GM11168 (cell line): ENCODE measurements at regions not wholly inside any gene's neighbourhood (a gene's known extent, or its start where the extent isn't known, plus 50 kb on each side); places are given as distances from the start of the nearest gene placed in this dataset.

Experiments
- in situ Hi-C: fragments of 300-500 bp; cut with MboI; formaldehyde crosslinking; loops from one replicate; pipeline ENCODE4 v1.12.0; 2022; ENCODE audit warnings: low sequenced_read_pairs; ENCODE audit not compliant: unreplicated experiment

DNA sequence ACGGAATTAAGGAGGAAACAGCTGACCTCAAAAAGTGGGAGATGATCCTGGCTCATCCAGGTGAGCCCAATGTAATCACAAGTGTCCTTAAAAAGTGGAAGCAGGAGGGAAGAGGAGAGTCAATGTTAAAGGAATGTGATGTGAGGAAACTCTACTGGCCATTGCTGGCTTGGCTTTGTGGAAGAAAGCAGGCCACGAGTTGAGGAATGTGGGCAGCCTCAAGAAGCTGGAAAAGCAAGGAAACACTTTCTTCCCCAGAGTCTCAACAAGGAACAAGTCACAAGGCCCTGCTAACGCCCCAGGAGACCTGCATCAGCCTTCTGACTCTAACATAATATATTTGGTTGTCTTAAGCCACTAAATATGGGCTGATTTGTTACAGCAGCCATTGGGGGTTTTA lies 252.8 kb downstream of the PSAT1 start:
- in situ Hi-C loops = no loop called here

DNA sequence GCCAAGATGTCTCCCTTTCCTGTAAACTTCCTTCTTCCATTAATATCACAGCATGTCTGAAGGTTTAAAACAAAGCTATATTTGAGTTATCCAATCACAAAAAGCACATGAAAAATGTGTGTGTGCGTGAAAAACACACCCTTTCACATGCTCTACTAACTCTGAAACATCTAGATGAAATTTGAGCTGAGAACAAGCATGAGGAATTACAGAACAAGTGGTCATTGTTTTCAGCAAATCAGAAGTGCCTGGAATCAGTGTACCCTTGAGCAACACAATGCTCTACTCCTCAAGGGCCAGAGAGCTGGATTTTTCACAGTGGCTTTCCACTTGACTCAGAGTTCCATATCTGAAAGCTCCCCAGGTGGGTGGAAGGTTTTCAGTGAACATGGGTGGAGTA lies 255.9 kb downstream of the PSAT1 start:
- in situ Hi-C loops = no loop called here

DNA sequence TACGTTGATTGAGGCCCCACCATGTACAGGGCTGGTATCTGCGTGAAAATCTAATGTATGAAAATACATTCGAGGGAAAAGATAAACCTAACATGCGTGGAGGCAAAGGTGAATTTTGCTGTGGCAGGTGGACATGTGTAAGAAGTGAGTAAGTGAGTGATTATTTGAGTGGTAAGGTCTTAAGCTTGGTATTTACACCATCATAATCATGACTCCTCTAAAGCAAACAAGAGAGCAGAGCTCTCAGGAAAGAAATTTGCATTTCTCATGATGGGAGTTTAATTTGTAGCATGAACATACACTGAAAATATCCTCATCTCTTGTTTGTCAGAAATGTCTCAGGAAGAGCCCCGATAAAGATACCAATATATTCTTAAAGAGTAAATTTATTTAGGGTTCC lies 260.6 kb downstream of the PSAT1 start:
- in situ Hi-C loops = no loop called here

DNA sequence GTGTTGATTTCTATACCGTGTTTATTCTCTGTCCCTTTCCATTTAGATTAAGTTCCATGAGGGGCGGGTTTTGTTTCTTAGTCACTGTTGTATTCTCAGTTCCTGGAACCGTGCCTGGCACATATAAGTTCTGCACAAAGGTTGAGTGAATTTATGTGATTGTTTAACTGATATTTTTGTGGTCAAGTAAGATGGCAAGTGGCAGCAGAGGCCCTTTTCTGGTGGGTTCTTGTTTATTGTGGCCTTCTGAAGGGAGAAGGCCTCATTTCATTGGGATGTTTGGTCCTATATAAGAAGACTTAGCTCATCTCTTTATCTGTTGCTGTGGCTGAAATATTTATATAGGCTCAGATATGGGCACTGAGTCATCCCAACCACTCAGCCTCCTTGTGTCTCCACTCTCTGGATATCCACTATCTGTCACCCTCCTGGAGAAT lies 262.5 kb downstream of the PSAT1 start:
- in situ Hi-C loops = no loop called here

DNA sequence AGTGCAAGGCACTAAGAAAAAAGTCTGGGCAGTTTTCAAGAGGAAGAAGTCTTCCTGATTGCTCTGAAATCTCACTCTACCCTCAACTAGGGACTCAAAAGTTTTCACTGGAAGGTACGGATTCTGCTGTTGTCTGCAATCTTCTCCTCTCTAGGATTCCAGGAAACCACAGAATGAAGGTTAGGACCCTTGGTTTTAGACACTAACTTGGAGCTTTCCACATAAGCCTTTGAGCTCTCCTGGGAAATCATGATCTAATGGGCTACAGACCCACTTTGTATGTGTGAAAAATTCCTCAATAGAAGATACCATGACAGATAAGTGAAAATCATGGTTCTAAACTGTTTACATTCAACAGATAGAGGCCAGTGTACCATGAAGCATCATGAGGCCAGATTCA lies 265.1 kb downstream of the PSAT1 start:
- in situ Hi-C loops = no loop called here

DNA sequence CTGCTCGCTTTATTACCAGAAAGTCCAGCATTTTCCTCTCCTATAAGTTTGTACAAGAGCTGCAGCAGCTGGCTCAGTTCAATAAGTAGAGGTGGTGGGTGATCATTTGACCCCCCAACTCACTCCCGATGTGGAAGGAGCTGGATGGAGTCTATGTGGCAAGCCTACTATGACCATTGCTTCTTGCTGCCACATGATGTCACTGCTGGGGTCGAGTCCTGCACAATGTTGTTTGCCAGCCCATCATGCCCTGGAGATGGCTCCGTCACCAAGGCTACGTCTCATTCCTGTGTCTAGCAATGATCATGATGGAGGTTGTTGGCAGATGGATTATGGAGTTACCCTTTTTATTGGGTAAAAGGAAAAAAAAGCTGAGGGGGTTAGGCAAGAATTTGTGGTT lies 266.3 kb downstream of the PSAT1 start:
- in situ Hi-C loops = no loop called here

DNA sequence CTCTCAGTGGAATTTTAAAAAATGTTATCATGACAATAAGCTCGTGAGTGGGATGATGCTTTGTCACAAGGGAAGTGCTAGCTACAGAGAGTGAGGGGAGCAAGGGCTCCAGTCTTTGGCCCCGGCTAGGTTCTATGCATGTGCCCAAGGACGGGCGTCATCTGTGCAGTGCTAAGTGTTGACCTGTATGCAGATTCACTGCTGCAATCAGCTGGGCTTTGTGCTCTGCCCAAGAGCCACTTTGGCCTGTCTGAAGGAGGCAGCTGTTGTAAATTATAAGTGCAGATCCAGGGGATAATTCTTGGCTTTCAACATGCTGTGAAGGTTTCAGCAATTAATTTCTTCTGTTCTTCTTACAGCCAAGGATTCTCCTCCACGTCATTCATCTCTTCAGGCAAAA lies 268.6 kb downstream of the PSAT1 start:
- in situ Hi-C loops = no loop called here

DNA sequence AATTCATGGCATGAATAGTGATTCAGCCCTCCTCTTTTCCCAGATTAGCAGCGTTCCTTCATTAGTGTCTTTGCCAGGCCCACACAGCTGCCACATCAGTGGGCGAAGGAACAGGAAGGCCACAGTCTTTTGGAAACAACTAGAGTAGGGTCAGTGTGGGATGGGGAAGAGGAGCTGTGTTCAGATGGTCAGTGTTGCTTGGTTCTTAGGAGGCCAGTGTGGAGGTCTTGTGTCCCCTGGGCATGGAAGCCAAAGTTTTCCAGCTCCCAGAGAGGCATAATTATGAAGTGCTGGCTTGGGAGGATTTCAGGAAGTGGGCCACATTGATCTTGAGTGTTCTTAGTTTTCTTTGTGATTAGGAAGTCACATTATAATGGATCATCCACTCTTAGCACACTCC lies 269.6 kb downstream of the PSAT1 start:
- in situ Hi-C loops = no loop called here

DNA sequence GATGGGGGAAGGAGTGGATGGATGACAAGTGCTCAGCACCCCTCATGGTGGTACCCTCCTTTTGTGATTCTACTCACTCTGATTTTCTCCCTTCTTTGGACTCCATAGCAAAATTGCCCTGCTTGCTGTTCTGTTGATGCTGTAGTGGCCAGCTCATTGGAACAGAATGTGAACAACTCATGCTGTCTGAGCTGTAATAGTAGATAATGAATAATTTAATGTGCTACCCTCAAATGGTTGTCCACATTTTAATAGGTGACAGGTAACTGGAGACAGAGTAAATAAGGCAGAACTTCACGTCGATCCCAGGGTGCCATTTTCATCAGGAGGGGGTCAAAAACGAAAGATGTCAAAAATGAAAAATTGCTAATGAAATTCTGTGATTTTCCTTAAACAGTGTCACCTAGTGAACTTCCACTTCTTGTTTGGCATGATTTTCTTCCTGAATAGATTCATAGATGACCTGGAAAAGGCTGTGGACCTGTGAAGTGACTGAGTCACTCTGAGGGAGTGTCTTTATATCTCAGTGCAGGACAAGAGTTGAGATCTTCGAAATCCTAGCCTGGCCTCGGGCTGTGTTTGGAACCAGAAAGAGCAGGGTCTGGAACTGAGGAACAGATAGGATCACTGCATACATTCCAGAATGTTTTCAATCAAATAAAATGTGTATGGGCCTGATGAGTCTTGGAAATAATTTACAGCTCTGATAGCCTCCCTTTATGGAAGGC lies 270.2 kb downstream of the PSAT1 start:
- in situ Hi-C loops = no loop called here

DNA sequence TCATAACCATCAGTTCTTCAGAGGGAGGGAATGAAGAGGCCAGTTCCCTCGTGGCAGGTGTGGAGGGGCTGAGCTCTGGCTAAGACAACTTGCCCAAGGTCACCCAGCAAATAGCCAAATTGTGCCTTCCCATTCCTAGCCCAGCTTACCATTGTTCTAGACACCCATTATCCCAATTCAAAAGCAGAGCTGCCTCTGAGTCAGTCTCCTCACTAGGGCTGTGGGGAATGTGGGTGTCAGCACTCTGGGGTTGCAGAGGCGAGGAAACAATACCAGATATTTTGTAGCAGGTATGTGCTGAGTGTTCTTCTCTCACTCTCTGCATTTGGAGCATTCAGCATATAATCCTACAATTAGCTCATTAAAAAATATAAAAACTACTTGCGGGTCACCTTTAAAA lies 270.8 kb downstream of the PSAT1 start:
- in situ Hi-C loops = no loop called here

DNA sequence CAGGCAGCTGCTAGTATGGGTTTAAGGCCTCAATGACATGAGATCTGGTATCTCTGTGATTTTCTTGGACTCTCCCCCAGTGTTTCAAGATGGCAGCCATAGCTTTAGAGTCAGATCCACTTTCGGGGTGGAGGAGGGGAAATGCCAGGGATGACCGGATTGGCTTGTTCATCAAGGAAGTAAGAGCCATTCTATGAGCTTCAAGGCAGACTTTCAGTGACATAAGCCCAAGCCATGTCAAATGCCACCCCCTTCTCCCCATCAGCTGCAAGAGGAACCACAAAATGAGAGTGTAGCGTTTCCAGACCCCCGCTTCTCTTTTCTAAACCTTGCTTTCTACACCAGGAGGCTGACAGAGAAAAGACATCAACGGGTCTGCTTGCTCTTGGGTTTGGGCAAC lies 271.8 kb downstream of the PSAT1 start:
- in situ Hi-C loops = no loop called here

DNA sequence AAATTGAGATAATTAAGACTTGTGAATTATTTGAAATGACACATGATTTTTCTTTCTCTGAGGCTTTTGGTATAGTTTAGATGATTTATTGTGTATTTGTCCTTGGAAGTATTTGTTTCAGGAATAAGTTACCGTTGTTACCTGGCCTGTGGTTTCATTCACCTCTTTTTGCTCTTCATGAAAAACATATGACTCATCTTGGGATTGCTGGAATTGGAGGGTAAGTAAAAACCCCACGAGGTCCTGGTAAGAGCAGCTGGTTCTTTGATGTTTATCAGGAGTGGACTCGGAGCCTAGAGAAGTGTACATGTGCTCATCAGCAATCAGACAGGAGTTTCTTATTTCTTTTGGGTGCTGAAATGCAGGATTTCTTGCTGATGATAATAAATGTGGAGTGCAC lies 275.3 kb downstream of the PSAT1 start:
- in situ Hi-C loops = no loop called here

DNA sequence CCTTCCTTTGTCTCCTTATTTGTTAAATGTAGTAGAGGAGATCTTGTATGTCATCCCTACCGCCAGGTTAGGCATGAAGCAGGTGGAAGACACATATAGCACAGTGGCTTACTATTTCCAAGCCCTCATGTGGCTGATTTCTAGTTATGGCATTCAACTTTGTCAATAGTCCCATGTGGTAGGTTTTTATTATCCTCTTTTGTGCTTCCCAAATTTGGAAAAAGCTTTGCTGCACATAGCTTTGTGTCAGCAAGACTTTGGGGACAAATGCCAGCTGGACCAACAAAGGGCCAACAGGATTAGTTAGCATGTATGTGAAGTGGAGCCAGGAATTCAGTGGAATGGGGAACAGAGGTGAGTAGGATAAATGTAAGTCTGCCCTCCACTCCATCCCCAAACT lies 276.3 kb downstream of the PSAT1 start:
- in situ Hi-C loops = no loop called here

DNA sequence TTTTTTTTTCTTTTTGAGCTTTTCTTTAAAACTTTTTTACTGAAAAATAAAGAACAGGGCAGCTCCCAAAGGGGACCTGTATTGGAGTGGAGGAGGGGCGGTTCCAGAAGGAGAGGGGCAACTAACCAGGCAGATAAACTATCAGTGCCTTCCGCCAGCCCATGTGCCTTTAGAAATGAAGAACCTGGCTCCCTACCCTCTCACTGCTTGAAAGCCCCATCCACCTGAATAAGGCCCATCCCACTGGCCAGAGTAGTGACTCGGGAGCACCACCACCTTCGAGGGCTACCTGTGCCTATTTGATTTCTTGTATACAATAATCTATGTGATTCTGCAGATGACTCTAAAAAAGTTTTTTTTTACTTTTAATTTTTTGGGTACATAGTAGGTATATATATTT lies 276.7 kb downstream of the PSAT1 start:
- in situ Hi-C loops = no loop called here

DNA sequence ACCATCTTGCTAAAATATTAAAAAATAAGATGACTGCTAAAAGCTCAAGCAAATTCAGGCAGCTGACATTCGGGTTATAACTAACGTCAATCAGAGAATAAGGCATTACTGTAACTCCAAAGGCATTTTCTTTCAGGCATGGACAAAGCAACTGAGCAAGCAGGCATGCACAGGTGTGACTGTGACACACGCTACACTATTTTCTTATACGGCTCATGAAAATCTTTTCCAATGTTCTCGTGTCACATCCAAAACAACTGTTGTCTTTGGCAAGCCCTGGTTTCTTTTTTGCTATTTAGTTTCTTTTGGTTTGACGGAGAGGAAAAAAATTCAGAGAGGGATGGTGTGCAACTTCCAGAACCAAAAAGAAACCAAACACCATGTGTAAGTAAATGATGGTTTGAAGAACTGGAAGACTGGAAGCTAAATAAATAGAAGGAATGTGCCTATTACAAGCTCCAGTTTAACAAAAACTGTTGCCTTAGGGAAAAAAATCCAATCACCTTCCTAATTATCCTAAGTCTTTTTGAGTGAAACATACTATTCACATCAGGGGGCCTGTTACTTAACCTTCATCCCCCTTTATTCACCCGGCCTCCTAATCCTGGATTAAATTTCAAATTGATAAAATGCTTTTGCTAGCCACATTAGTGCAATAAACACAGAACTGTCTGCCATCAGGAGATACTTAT lies 277.6 kb downstream of the PSAT1 start:
- in situ Hi-C loops = loop anchor here (25.0 kb wide), 1 partner anchor 1462 kb away; no protein-coding TSS in a partner anchor

DNA sequence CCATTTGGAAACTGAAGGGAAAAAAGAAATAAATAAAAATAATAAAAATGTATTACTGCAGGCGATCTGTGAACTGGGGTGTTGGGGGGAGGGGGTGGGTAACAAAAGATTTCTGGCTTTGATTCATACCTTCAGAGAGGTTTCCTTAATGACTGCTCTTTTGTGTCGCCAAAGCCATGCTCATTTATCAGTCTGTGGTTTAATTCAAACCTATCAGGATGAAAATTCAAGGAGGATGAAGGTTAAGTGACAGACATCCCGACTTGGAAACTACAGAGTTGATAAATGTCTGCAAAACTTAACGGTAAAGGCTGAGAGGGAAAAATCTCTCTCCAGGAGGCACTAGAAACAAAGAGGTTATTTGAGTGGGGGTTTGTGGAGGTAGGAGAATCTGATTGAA lies 278.2 kb downstream of the PSAT1 start:
- in situ Hi-C loops = loop anchor here (25.0 kb wide), 1 partner anchor 1463 kb away; no protein-coding TSS in a partner anchor

DNA sequence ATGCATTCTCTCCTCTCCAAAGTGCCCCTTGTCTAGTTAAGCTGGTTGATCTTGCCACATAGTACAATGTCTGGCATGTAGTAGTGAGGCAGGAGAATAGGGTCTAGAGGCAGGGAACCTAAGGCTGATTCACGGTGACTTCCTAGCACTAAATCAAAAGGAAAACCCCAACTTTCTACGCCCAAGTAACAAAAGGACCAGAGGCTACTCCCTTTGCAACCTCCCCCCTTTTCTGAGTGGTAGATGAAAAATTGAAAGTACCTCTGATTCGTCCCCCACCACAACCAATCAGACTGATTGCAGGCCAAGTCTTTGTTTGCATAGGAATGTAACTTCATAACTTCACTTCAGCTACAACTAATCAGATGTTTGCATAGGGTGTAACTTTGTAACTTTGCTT lies 278.8 kb downstream of the PSAT1 start:
- in situ Hi-C loops = loop anchor here (25.0 kb wide), 1 partner anchor 1463 kb away; no protein-coding TSS in a partner anchor

DNA sequence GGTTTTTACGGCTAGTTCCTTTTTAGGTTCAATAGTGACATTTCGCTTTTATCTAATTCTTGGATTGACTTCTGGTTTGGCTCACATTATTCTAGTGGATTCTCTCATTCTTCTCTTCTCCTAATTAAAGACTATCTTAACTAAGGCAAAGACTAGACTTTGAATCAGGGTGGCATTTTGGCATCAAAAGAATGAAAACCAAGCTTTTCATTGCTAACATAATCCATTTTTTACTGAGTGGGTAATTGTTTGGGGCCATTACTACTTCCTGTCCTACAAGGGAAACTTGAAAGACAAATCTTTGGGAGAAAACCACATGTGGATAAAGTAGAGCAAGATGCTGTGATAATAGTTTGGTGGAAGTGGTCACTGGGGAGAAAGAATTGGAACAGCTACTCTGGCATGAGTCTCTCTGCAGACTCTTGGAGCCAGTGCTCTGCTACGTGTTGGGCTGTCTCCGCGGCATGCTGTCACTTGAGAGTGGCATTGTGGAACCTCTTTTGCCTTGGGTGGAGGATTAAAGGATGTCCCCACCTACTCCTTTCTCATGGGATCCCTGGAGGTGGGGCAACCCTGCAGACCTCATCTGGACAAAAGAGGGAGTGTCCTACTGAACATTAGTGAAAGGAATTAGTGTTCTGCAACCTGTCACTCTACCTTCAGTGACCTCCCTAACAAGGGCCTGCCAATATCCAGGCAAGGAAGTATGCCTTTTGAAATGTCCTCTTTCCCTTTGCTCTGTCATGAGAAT lies 280.4 kb downstream of the PSAT1 start:
- in situ Hi-C loops = loop anchor here (25.0 kb wide), 1 partner anchor 1465 kb away; no protein-coding TSS in a partner anchor

DNA sequence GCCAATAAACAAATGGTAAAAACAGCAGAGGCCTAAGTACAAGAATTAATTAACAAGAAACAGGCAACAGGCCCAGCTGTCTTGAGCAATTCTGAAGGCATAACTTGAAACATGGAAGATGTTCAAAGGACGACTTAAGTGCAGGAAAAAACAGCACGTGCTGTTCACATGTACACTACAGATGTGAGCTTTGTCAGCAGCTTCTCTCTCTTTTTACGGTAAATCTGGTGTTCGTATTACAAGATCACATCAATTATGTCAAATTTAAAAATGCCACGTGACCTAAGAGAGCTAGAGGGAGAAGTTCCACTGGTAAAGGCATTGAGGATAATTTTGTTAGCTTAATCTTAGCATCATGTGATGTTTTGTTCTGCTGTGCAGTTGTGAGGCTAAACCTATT lies 281.1 kb downstream of the PSAT1 start:
- in situ Hi-C loops = loop anchor here (25.0 kb wide), 1 partner anchor 1466 kb away; no protein-coding TSS in a partner anchor

DNA sequence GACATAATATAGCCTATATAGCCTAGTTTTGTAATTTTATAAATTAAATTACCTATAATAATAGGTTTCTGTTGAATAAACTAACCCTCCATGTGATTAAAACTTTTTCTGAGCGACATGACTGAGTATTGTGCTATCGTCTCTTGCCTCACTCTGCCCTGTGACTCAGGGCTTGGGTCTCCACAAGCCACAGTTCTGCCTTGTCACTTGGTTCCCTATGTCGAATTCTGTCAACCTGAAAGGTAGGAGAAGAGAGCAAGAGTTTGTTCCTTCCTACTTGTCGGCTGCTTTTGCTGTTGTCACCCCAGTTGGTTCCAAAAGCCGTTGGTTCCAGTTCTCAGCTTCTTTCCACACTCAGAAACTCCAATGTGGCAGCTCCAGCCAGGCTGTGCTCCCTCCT lies 285.9 kb downstream of the PSAT1 start:
- in situ Hi-C loops = loop anchor here (25.0 kb wide), 1 partner anchor 1471 kb away; no protein-coding TSS in a partner anchor

DNA sequence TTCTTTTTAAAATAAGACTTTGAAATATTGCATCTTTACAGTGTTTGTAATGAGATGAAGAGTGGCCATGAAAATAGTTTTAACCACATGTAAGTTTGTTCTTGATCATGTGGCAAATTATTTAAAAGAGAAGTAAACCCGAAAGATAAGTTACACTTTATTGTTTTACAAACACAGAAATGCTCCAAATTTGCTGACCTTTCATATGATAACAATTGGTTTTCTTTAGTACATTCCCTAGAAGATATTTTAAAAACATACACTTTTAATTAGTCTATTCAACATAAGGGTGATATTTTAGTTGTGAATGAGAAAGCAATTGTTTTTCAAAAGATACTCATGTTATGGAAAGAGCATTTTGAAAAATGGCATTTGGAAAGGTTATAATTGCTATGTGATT lies 287.7 kb downstream of the PSAT1 start:
- in situ Hi-C loops = loop anchor here (25.0 kb wide), 1 partner anchor 1472 kb away; no protein-coding TSS in a partner anchor
